H4 (cell line): ENCODE measurements at regions not wholly inside any gene's neighbourhood (a gene's known extent, or its start where the extent isn't known, plus 50 kb on each side); places are given as distances from the start of the nearest gene placed in this dataset.
A peak's percentile ranks its signal among the peaks of the same experiment; 100 is the strongest.
"Not testable (repeated sequence)": the region's sequence is repeated elsewhere in the genome, so short reads cannot be mapped to it uniquely, and the experiment has no call there.

Source experiments
- DNase-seq: peaks from one replicate; pipeline ENCODE4 v3.0.0-alpha.2; 2015; ENCODE audit warnings: low spot score

- DNase-seq = no peak
Measured at GRCh38 chr3:102329066-102329465, 105.7 kb upstream of the ZPLD1 start.

- no peak for DNase-seq
Measured at GRCh38 chr3:102329561-102329960, 105.3 kb upstream of the ZPLD1 start.

GRCh38 chr3:102332205-102332604 lies 102.6 kb upstream of the ZPLD1 start:
- DNase-seq = no peak

- no peak for DNase-seq
Measured at GRCh38 chr3:102332934-102333333, 101.9 kb upstream of the ZPLD1 start.

GRCh38 chr3:102336130-102336529 lies 98.7 kb upstream of the ZPLD1 start:
- DNase-seq = no peak

GRCh38 chr3:102339671-102340070 lies 95.1 kb upstream of the ZPLD1 start:
- no peak for DNase-seq

- DNase-seq = no peak
Measured at GRCh38 chr3:102346897-102347296, 87.9 kb upstream of the ZPLD1 start.

- no peak for DNase-seq
Measured at GRCh38 chr3:102348904-102349303, 85.9 kb upstream of the ZPLD1 start.

GRCh38 chr3:102353148-102353547 lies 81.7 kb upstream of the ZPLD1 start:
- DNase-seq = no peak

GRCh38 chr3:102353805-102354204 lies 81.0 kb upstream of the ZPLD1 start:
- no peak for DNase-seq

- DNase-seq = peak; percentile 64
Measured at GRCh38 chr3:102354818-102355515, 79.8 kb upstream of the ZPLD1 start.

GRCh38 chr3:102356506-102356905 lies 78.3 kb upstream of the ZPLD1 start:
- DNase-seq = no peak

GRCh38 chr3:102357313-102357712 lies 77.5 kb upstream of the ZPLD1 start:
- not testable (repeated sequence) for DNase-seq

- no peak for DNase-seq
Measured at GRCh38 chr3:102360183-102360860, 74.5 kb upstream of the ZPLD1 start.

- DNase-seq = no peak
Measured at GRCh38 chr3:102361101-102361500, 73.7 kb upstream of the ZPLD1 start.

GRCh38 chr3:102366116-102366515 lies 68.7 kb upstream of the ZPLD1 start:
- not testable (repeated sequence) for DNase-seq

- no peak for DNase-seq
Measured at GRCh38 chr3:102374863-102375634, 59.8 kb upstream of the ZPLD1 start.

- no peak for DNase-seq
Measured at GRCh38 chr3:102378216-102378615, 56.6 kb upstream of the ZPLD1 start.

- DNase-seq = not testable (repeated sequence)
Measured at GRCh38 chr3:102382201-102382600, 52.6 kb upstream of the ZPLD1 start.
